GM12891 (cell line): ENCODE measurements at regions not wholly inside any gene's neighbourhood (a gene's known extent, or its start where the extent isn't known, plus 50 kb on each side); places are given as distances from the start of the nearest gene placed in this dataset.
"Not testable (repeated sequence)": the region's sequence is repeated elsewhere in the genome, so short reads cannot be mapped to it uniquely, and the experiment has no call there.

Experiments used
- DNase-seq: peaks from one replicate; pipeline ENCODE4 v3.0.0; 2011; ENCODE audit warnings: low spot score; ENCODE audit not compliant: insufficient read length
- FAIRE-seq: peaks from 2 replicates; lab custom pipeline; 2011; peaks lifted over from hg19 to GRCh38; lab: Jason Lieb, UNC
- PAX5 ChIP-seq: IDR thresholded peaks from 2 replicates; pipeline ENCODE4 v1.6.1; 2011; ENCODE audit warnings: low read length, moderate library complexity, mild to moderate bottlenecking; ENCODE audit not compliant: insufficient read depth, severe bottlenecking
- POLR2A ChIP-seq: IDR thresholded peaks from 2 replicates; pipeline ENCODE4 v1.6.1; 2011; ENCODE audit warnings: low read depth, low read length, control low read depth
- POLR2AphosphoS5 ChIP-seq: IDR thresholded peaks from 2 replicates; pipeline ENCODE4 v1.6.1; 2011; ENCODE audit warnings: low read depth, low read length, control low read depth
- POU2F2 ChIP-seq: IDR thresholded peaks from 2 replicates; pipeline ENCODE4 v1.6.1; 2011; ENCODE audit warnings: low read depth, mild to moderate bottlenecking, control low read depth, low read length, moderate library complexity
- SPI1 ChIP-seq: IDR thresholded peaks from 2 replicates; pipeline ENCODE4 v1.6.1; 2011; ENCODE audit warnings: low read depth, low read length, control low read depth
- TAF1 ChIP-seq: IDR thresholded peaks from 2 replicates; pipeline ENCODE4 v1.6.1; 2011; ENCODE audit warnings: low read depth, low read length, control low read depth

- FAIRE-seq (no peak), DNase-seq (no peak)
- TF ChIP-seq TAF1 (no peak), PAX5 (no peak), POU2F2 (no peak), POLR2A (no peak), SPI1 (no peak), POLR2AphosphoS5 (no peak)
Observed at GRCh38 chrX:93404121-93404520, 269.3 kb downstream of the NAP1L3 start.

- TF ChIP-seq POLR2AphosphoS5 (no peak), POU2F2 (no peak), TAF1 (no peak), POLR2A (no peak), PAX5 (no peak), SPI1 (no peak)
- FAIRE-seq (no peak), DNase-seq (no peak)
Observed at GRCh38 chrX:93354651-93355050, 318.7 kb downstream of the NAP1L3 start.

- TF ChIP-seq POLR2AphosphoS5: no peak
- TF ChIP-seq POU2F2: no peak
- TF ChIP-seq TAF1: no peak
- no peak for TF ChIP-seq POLR2A
- FAIRE-seq (no peak), DNase-seq (no peak)
Observed at GRCh38 chrX:93346309-93346708, 327.1 kb downstream of the NAP1L3 start.

- FAIRE-seq, DNase-seq: not testable (repeated sequence)
Observed at GRCh38 chrX:93344287-93344686, 329.1 kb downstream of the NAP1L3 start.

GRCh38 chrX:93332329-93332728 lies 341.0 kb downstream of the NAP1L3 start:
- TF ChIP-seq POU2F2 (no peak), TAF1 (no peak), PAX5 (no peak), POLR2A (no peak), SPI1 (no peak), POLR2AphosphoS5 (no peak)
- DNase-seq: no peak
- no peak for FAIRE-seq

DNA sequence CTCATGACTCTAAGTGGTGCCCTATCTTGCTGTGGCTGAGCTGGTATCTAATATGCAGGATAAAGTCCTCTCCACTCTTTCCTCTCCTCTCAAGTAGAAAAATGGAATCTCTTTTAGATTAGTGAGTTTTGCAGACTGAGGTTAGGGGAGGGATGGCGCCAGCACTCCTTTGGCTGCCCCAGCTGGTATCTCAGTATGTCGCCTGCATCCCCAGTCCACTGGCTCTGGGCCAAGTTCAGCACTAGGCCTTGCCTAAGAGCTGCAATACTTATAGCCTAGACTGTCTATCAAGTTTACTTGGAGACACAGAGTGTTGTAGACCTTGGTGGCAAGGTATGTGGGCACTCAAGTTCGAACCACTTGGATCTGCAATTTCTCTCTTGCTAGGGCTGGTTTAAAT lies 351.3 kb downstream of the NAP1L3 start:
- TF ChIP-seq POLR2A (no peak), SPI1 (no peak), TAF1 (no peak), POU2F2 (no peak), POLR2AphosphoS5 (no peak), PAX5 (no peak)
- DNase-seq (no peak), FAIRE-seq (no peak)

DNA sequence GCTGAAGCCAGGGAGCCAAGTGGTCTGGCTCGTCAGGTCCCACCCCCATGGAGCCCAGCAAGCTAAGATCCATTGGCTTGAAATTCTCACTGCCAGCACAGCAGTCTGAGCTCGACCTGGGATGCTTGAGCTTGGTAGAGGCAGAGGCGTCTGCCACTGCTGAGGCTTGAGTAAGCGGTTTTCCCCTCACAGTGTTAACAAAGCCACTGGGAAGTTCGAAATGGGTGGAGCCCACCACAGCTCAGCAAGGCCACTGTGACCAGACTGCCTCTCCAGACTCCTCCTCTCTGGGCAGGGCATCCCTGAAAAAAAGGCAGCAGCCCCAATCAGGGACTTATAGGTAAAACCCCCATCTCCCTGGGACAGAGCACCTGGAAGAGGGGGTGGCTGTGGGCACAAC lies 353.8 kb downstream of the NAP1L3 start:
- DNase-seq (no peak), FAIRE-seq (no peak)
- TF ChIP-seq POLR2A: no peak
